GM23338 (cell line): ENCODE measurements at regions not wholly inside any gene's neighbourhood (a gene's known extent, or its start where the extent isn't known, plus 50 kb on each side); places are given as distances from the start of the nearest gene placed in this dataset.

Experiments used
- ATAC-seq: fragments of 200-7000 bp; cut with Tn5 transposase; 3 replicates; pipeline ENCODE4 v1.9.1; 2020
- DNase-seq: peaks from one replicate; pipeline ENCODE4 v3.0.0-alpha.2; 2015; ENCODE audit warnings: low spot score
- H2AFZ ChIP-seq: fragments of 200-600 bp; sonication (generic); 2 replicates; pipeline ENCODE4 v1.8.0; 2016; ENCODE audit warnings: antibody characterized with exemption, mild to moderate bottlenecking, moderate library complexity
- H3F3A ChIP-seq: fragments of 200-600 bp; sonication (generic); replicated peaks from 2 replicates; pipeline ENCODE4 v1.8.0; 2017; ENCODE audit warnings: antibody characterized with exemption, mixed run types, low read depth
- H3K27ac ChIP-seq: fragments of 200-600 bp; sonication (generic); 2 replicates; pipeline ENCODE4 v1.6.1; 2016; ENCODE audit warnings: low read depth
- H3K27me3 ChIP-seq: fragments of 200-600 bp; sonication (generic); 2 replicates; pipeline ENCODE4 v1.8.0; 2016; ENCODE audit warnings: mild to moderate bottlenecking, mixed run types, moderate library complexity; ENCODE audit not compliant: insufficient read depth
- H3K36me3 ChIP-seq: fragments of 200-600 bp; sonication (generic); 2 replicates; pipeline ENCODE4 v1.8.0; 2016; ENCODE audit warnings: mild to moderate bottlenecking; ENCODE audit not compliant: insufficient read depth
- H3K4me1 ChIP-seq: fragments of 200-600 bp; sonication (generic); 2 replicates; pipeline ENCODE4 v1.8.0; 2016; ENCODE audit warnings: mild to moderate bottlenecking, moderate library complexity; ENCODE audit not compliant: insufficient read depth
- H3K4me2 ChIP-seq: fragments of 200-600 bp; sonication (generic); 2 replicates; pipeline ENCODE4 v1.7.1; 2017; ENCODE audit warnings: mixed run types
- H3K4me3 ChIP-seq: fragments of 200-600 bp; sonication (generic); 2 replicates; pipeline ENCODE4 v1.6.1; 2016; ENCODE audit warnings: mixed run types
- H3K79me2 ChIP-seq: fragments of 200-600 bp; sonication (generic); replicated peaks from 2 replicates; pipeline ENCODE4 v1.8.0; 2017; ENCODE audit warnings: mild to moderate bottlenecking; ENCODE audit not compliant: insufficient read depth
- H3K9me2 ChIP-seq: fragments of 200-600 bp; sonication (generic); 2 replicates; pipeline ENCODE4 v1.8.0; 2017; ENCODE audit not compliant: insufficient read depth
- H4K20me1 ChIP-seq: fragments of 200-600 bp; sonication (generic); replicated peaks from 2 replicates; pipeline ENCODE4 v1.8.0; 2017; ENCODE audit warnings: mild to moderate bottlenecking; ENCODE audit not compliant: insufficient read depth
- H3K27ac Mint-ChIP-seq: 2 replicates; pipeline ENCODE4 v1.8.0; 2020; ENCODE audit warnings: inconsistent platforms, mild to moderate bottlenecking, moderate library complexity, mixed read lengths
- H3K27me3 Mint-ChIP-seq: 3 replicates; pipeline ENCODE4 v1.8.0; 2022; ENCODE audit warnings: low read depth, mild to moderate bottlenecking, moderate library complexity, mixed read lengths, inconsistent platforms; ENCODE audit not compliant: insufficient read depth, poor library complexity
- H3K36me3 Mint-ChIP-seq: 3 replicates; pipeline ENCODE4 v1.8.0; 2021; ENCODE audit warnings: low read depth, mild to moderate bottlenecking, inconsistent platforms, moderate library complexity, mixed read lengths
- H3K4me1 Mint-ChIP-seq: 3 replicates; pipeline ENCODE4 v1.8.0; 2020; ENCODE audit warnings: mild to moderate bottlenecking, inconsistent platforms, mixed read lengths
- H3K4me3 Mint-ChIP-seq: 3 replicates; pipeline ENCODE4 v1.8.0; 2021; ENCODE audit warnings: moderate library complexity, mild to moderate bottlenecking, inconsistent platforms, mixed read lengths
- H3K9me3 Mint-ChIP-seq: 3 replicates; pipeline ENCODE4 v1.8.0; 2020; ENCODE audit warnings: moderate library complexity, mild to moderate bottlenecking, inconsistent platforms, mixed read lengths
- EZH2phosphoT487 ChIP-seq: fragments of 200-600 bp; sonication (generic); IDR thresholded peaks from one replicate; pipeline ENCODE4 v1.8.1; 2018; ENCODE audit warnings: antibody characterized with exemption; ENCODE audit not compliant: unreplicated experiment
- JUNB ChIP-seq: IDR thresholded peaks from one replicate; pipeline ENCODE4 v1.6.1; 2016; ENCODE audit warnings: antibody characterized with exemption; ENCODE audit not compliant: unreplicated experiment
- ZNF462 ChIP-seq: fragments of 250-450 bp; sonication (Bioruptor Pico); IDR thresholded peaks from 2 replicates; pipeline ENCODE4 v1.5.0; 2020; ENCODE audit warnings: mild to moderate bottlenecking, moderate library complexity
- TF ChIP-seq, protein P1 (sequence below): IDR thresholded peaks from one replicate; pipeline ENCODE4 v1.6.1; 2018; ENCODE audit warnings: antibody characterized with exemption; ENCODE audit not compliant: unreplicated experiment

- Mint-ChIP-seq H3K4me3 (no peak overlapping the region), H3K27ac (no peak overlapping the region), H3K27me3 (peaks cover 8% of the 10 kb centered on the region), H3K4me1 (no peaks in the 10 kb centered on the region), H3K36me3 (no peaks in the 10 kb centered on the region), H3K9me3 (no peaks in the 10 kb centered on the region; the same call in 2 of the 3 replicates)
- H3F3A ChIP-seq, result no peaks in the 10 kb centered on the region
- H3K4me1 ChIP-seq, result no peaks in the 10 kb centered on the region
- no peaks in the 10 kb centered on the region for H3K79me2 ChIP-seq
- H3K4me2 ChIP-seq, result no peak overlapping the region
- no peak overlapping the region for H3K27ac ChIP-seq
- ATAC-seq (no peak), DNase-seq (no peak)
- no peak overlapping the region for H2AFZ ChIP-seq
- no peaks in the 10 kb centered on the region for H4K20me1 ChIP-seq
- H3K4me3 ChIP-seq, result no peak overlapping the region
- H3K27me3 ChIP-seq, result no peaks in the 10 kb centered on the region
- peaks cover 25% of the 10 kb centered on the region for H3K9me2 ChIP-seq
- no peaks in the 10 kb centered on the region for H3K36me3 ChIP-seq
- TF ChIP-seq ZNF462 (CRISPR knock-in tag), result no peak
- TF ChIP-seq, protein P1, sequence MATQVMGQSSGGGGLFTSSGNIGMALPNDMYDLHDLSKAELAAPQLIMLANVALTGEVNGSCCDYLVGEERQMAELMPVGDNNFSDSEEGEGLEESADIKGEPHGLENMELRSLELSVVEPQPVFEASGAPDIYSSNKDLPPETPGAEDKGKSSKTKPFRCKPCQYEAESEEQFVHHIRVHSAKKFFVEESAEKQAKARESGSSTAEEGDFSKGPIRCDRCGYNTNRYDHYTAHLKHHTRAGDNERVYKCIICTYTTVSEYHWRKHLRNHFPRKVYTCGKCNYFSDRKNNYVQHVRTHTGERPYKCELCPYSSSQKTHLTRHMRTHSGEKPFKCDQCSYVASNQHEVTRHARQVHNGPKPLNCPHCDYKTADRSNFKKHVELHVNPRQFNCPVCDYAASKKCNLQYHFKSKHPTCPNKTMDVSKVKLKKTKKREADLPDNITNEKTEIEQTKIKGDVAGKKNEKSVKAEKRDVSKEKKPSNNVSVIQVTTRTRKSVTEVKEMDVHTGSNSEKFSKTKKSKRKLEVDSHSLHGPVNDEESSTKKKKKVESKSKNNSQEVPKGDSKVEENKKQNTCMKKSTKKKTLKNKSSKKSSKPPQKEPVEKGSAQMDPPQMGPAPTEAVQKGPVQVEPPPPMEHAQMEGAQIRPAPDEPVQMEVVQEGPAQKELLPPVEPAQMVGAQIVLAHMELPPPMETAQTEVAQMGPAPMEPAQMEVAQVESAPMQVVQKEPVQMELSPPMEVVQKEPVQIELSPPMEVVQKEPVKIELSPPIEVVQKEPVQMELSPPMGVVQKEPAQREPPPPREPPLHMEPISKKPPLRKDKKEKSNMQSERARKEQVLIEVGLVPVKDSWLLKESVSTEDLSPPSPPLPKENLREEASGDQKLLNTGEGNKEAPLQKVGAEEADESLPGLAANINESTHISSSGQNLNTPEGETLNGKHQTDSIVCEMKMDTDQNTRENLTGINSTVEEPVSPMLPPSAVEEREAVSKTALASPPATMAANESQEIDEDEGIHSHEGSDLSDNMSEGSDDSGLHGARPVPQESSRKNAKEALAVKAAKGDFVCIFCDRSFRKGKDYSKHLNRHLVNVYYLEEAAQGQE, result no peak
- TF ChIP-seq JUNB, result no peak
- no peak for TF ChIP-seq EZH2phosphoT487
These were observed 197.4 kb upstream of the MOCS1 start for GRCh38 chr6:40131675-40132074.
